Uterus (tissue), 2 donors: ENCODE measurements at regions not wholly inside any gene's neighbourhood (a gene's known extent, or its start where the extent isn't known, plus 50 kb on each side); places are given as distances from the start of the nearest gene placed in this dataset.

Source experiments
- CTCF ChIP-seq, 4 experiments: fragments of 200-600 bp in 2 of 4; fragments of 450-650 bp in 2 of 4; sonication (generic) in 2 of 4; IDR thresholded peaks; one replicate each; pipeline ENCODE4 v1.5.1; 2016 to 2019; ENCODE audit warnings: antibody characterized with exemption in 4 of 4, mild to moderate bottlenecking in 2 of 4, moderate library complexity in 1 of 4
- POLR2A ChIP-seq, 2 donors: fragments of 450-650 bp; IDR thresholded peaks; one replicate each; pipeline ENCODE4 v1.6.1; 2016; ENCODE audit warnings: antibody characterized with exemption in 2 of 2, mild to moderate bottlenecking in 1 of 2, moderate library complexity in 1 of 2

- TF ChIP-seq CTCF (IDR thresholded peaks at IDR 0.05) = no peak
- TF ChIP-seq POLR2A (IDR thresholded peaks at IDR 0.05) = no peak
These were observed 172.1 kb upstream of the ID4 start for GRCh38 chr6:19664878-19665612.
